Dermis microvascular lymphatic vessel endothelial cell (primary cell): ENCODE measurements at regions not wholly inside any gene's neighbourhood (a gene's known extent, or its start where the extent isn't known, plus 50 kb on each side); places are given as distances from the start of the nearest gene placed in this dataset.
"Not testable (repeated sequence)": the region's sequence is repeated elsewhere in the genome, so short reads cannot be mapped to it uniquely, and the experiment has no call there.

Experiments used
- DNase-seq, 2 donors: peaks; one replicate each; pipeline versions ENCODE4 v3.0.0 to v3.0.0-alpha.2; 2010; ENCODE audit warnings: low read depth in 2 of 2

- no peak for DNase-seq
These were observed 365.2 kb downstream of the PAX1 start for GRCh38 chr20:22070610-22071058.

GRCh38 chr20:22063753-22064152 is 358.3 kb downstream of the PAX1 start:
- DNase-seq, result no peak

GRCh38 chr20:22062874-22063273 is 357.4 kb downstream of the PAX1 start:
- DNase-seq, result no peak

GRCh38 chr20:22060610-22061009 is 355.1 kb downstream of the PAX1 start:
- no peak for DNase-seq

GRCh38 chr20:22058746-22059145 is 353.3 kb downstream of the PAX1 start:
- DNase-seq, result no peak

GRCh38 chr20:22055981-22056380 is 350.5 kb downstream of the PAX1 start:
- DNase-seq, result no peak

- DNase-seq, result no peak
These were observed 346.7 kb downstream of the PAX1 start for GRCh38 chr20:22052025-22052650.

- DNase-seq, result not testable (repeated sequence)
These were observed 340.6 kb downstream of the PAX1 start for GRCh38 chr20:22045956-22046507.

GRCh38 chr20:22027423-22027822 is 322.0 kb downstream of the PAX1 start:
- DNase-seq, result no peak

GRCh38 chr20:22020201-22020600 is 314.7 kb downstream of the PAX1 start:
- no peak for DNase-seq

- DNase-seq, result no peak
These were observed 303.0 kb downstream of the PAX1 start for GRCh38 chr20:22008456-22008855.

- no peak for DNase-seq
These were observed 300.8 kb downstream of the PAX1 start for GRCh38 chr20:22006306-22006705.

- DNase-seq, result no peak
These were observed 300.1 kb downstream of the PAX1 start for GRCh38 chr20:22005535-22005934.

- DNase-seq, result no peak
These were observed 299.5 kb downstream of the PAX1 start for GRCh38 chr20:22004946-22005345.

- DNase-seq, result no peak
These were observed 298.2 kb downstream of the PAX1 start for GRCh38 chr20:22003680-22004079.

GRCh38 chr20:22001886-22002285 is 296.4 kb downstream of the PAX1 start:
- no peak for DNase-seq

- no peak for DNase-seq
These were observed 290.0 kb downstream of the PAX1 start for GRCh38 chr20:21995461-21995860.

- no peak for DNase-seq
These were observed 288.7 kb downstream of the PAX1 start for GRCh38 chr20:21994203-21994602.

GRCh38 chr20:21982559-21982958 is 277.1 kb downstream of the PAX1 start:
- no peak for DNase-seq

- no peak for DNase-seq
These were observed 276.3 kb downstream of the PAX1 start for GRCh38 chr20:21981597-21982344.

GRCh38 chr20:21981179-21981578 is 275.7 kb downstream of the PAX1 start:
- DNase-seq, result no peak

- no peak for DNase-seq
These were observed 266.0 kb downstream of the PAX1 start for GRCh38 chr20:21971436-21971835.

GRCh38 chr20:21968486-21968885 is 263.0 kb downstream of the PAX1 start:
- DNase-seq, result no peak
